CD14-positive monocyte (primary cell): ENCODE measurements at regions not wholly inside any gene's neighbourhood (a gene's known extent, or its start where the extent isn't known, plus 50 kb on each side); places are given as distances from the start of the nearest gene placed in this dataset.

Experiments used
- DNase-seq, 3 donors: peaks; one replicate each; pipeline ENCODE4 v3.0.0-alpha.2; 2011 to 2022
- H2AFZ ChIP-seq: 2 replicates; pipeline ENCODE4 v1.6.0; 2012; ENCODE audit warnings: mild to moderate bottlenecking, low read depth, low read length, inconsistent platforms; ENCODE audit not compliant: insufficient read depth, poor library complexity, severe bottlenecking
- H3K27ac ChIP-seq, 2 donors: 1 replicate in 1 of 2; 2 replicates in 1 of 2; pipeline ENCODE4 v1.5.1; 2012 to 2013; ENCODE audit warnings: low read length in 2 of 2, control low read depth in 1 of 2, inconsistent platforms in 1 of 2, low read depth in 1 of 2, mild to moderate bottlenecking in 1 of 2
- H3K27me3 ChIP-seq, 2 donors: one replicate each; pipeline versions ENCODE4 v1.6.0 to v1.6.1; 2011 to 2013; ENCODE audit warnings: low read length in 2 of 2; ENCODE audit not compliant: control insufficient read depth in 2 of 2, insufficient read depth in 2 of 2
- H3K36me3 ChIP-seq, 2 donors: replicated peaks in 1 of 2; 1 replicate in 1 of 2; 2 replicates in 1 of 2; pipeline versions ENCODE4 v1.5.1 to v1.6.1; 2012 to 2013; ENCODE audit warnings: low read length in 2 of 2, control low read depth in 1 of 2, inconsistent platforms in 1 of 2, mild to moderate bottlenecking in 1 of 2; ENCODE audit not compliant: insufficient read depth in 2 of 2, control insufficient read depth in 1 of 2
- H3K4me1 ChIP-seq, 2 donors: 1 replicate in 1 of 2; 2 replicates in 1 of 2; pipeline versions ENCODE4 v1.5.1 to v1.6.1; 2012 to 2013; ENCODE audit warnings: low read length in 2 of 2, control low read depth in 1 of 2, inconsistent platforms in 1 of 2, mild to moderate bottlenecking in 1 of 2, moderate library complexity in 1 of 2; ENCODE audit not compliant: insufficient read depth in 2 of 2, control insufficient read depth in 1 of 2
- H3K4me2 ChIP-seq: replicated peaks from 2 replicates; pipeline ENCODE3; 2012; ENCODE audit warnings: low read length, moderate library complexity, mild to moderate bottlenecking; ENCODE audit not compliant: poor library complexity, severe bottlenecking; ENCODE audit errors: extremely low read depth
- H3K4me3 ChIP-seq, 3 experiments: fragments of 200-600 bp in 1 of 3; sonication (generic) in 1 of 3; replicated peaks in 1 of 3; 1 replicate in 2 of 3; 2 replicates in 1 of 3; pipeline ENCODE4 v1.5.1; 2011 to 2013; ENCODE audit warnings: low read length in 3 of 3, mild to moderate bottlenecking in 3 of 3, control low read depth in 2 of 3, low read depth in 2 of 3, inconsistent platforms in 1 of 3, moderate library complexity in 1 of 3
- H3K79me2 ChIP-seq: 2 replicates; pipeline ENCODE4 v1.6.0; 2012; ENCODE audit warnings: mild to moderate bottlenecking, control low read depth, inconsistent platforms, low read length, moderate library complexity; ENCODE audit not compliant: insufficient read depth
- H3K9ac ChIP-seq: 2 replicates; pipeline ENCODE4 v1.6.0; 2017; ENCODE audit warnings: low read length, mild to moderate bottlenecking; ENCODE audit not compliant: insufficient read depth, poor library complexity, severe bottlenecking
- H3K9me3 ChIP-seq, 2 donors: replicated peaks in 1 of 2; 1 replicate in 1 of 2; 2 replicates in 1 of 2; pipeline versions ENCODE4 v1.5.1 to v1.6.1; 2012 to 2013; ENCODE audit warnings: low read length in 2 of 2, control low read depth in 1 of 2; ENCODE audit not compliant: control insufficient read depth in 1 of 2, insufficient read depth in 1 of 2
- H4K20me1 ChIP-seq: 2 replicates; pipeline ENCODE4 v1.6.0; 2012; ENCODE audit warnings: mild to moderate bottlenecking, low read length, control low read depth, moderate library complexity; ENCODE audit not compliant: insufficient read depth
- H3K27ac Mint-ChIP-seq, 7 donors: one replicate each; pipeline ENCODE4 v1.8.0; 2020; ENCODE audit warnings: mild to moderate bottlenecking in 7 of 7, mixed read lengths in 7 of 7, moderate library complexity in 6 of 7, inconsistent platforms in 2 of 7
- H3K27me3 Mint-ChIP-seq, 3 donors: one replicate each; pipeline ENCODE4 v1.8.0; 2021 to 2022; ENCODE audit warnings: low read depth in 3 of 3, mild to moderate bottlenecking in 3 of 3, mixed read lengths in 3 of 3, moderate library complexity in 3 of 3, inconsistent platforms in 1 of 3
- H3K36me3 Mint-ChIP-seq, 2 donors: one replicate each; pipeline ENCODE4 v1.8.0; 2020; ENCODE audit warnings: mixed read lengths in 2 of 2, inconsistent platforms in 1 of 2, mild to moderate bottlenecking in 1 of 2
- H3K4me1 Mint-ChIP-seq: one replicate; pipeline ENCODE4 v1.8.0; 2020; ENCODE audit warnings: mild to moderate bottlenecking, mixed read lengths
- H3K4me3 Mint-ChIP-seq, 2 donors: one replicate each; pipeline ENCODE4 v1.8.0; 2020; ENCODE audit warnings: mild to moderate bottlenecking in 2 of 2, mixed read lengths in 2 of 2, moderate library complexity in 1 of 2
- H3K9me3 Mint-ChIP-seq, 7 donors: one replicate each; pipeline ENCODE4 v1.8.0; 2020 to 2022; ENCODE audit warnings: mixed read lengths in 7 of 7, mild to moderate bottlenecking in 6 of 7, moderate library complexity in 6 of 7, inconsistent platforms in 2 of 7
- CTCF ChIP-seq: fragments of 200-600 bp; IDR thresholded peaks from one replicate; pipeline ENCODE4 v1.8.0; 2022; ENCODE audit warnings: antibody characterized with exemption, mild to moderate bottlenecking
- WGBS: methylation state at CpG from one replicate; pipeline ENCODE4 v1.1.5; 2013; ENCODE audit warnings: missing lambda C conversion rate; ENCODE audit not compliant: insufficient coverage; 5-methylcytosine and 5-hydroxymethylcytosine counted together
- intact Hi-C, 2 donors: fragments of 100-400 bp; cut with micrococcal nuclease; formaldehyde crosslinking; loops; one replicate each; pipeline versions ENCODE4 v1.15.0 to v1.15.1; 2023

DNA sequence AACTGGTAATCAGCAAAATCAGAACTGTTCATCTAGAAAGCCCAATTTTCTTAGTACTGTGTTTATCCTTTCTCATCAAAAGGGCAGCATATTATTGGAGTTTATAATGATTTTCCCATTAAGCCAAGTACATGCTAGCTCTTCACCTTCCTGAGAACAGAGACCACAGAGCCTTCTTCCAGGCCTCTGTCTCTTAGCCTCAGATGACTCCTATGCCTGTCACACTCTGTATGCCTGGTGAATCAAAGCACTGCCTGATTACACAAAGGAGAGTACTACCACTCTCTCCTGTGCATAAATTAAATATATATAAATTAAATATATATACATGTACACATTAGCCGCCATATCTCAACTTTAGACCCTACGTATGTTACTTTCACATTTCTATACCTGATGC lies 636.1 kb downstream of the NTRK3 start:
- no CpG with 5 or more reads among the region's 2 CpGs for WGBS
- Mint-ChIP-seq H3K4me3 (no peak overlapping the region), H3K27ac (no peak overlapping the region), H3K27me3 (peaks cover 0 to 3% (median 2%) of the 10 kb centered on the region in 3 donors), H3K4me1 (no peaks in the 10 kb centered on the region), H3K9me3 (peaks cover 0 to 5% (median 3%) of the 10 kb centered on the region in 7 donors), H3K36me3 (no peaks in the 10 kb centered on the region)
- TF ChIP-seq CTCF, result no peak
- Histone ChIP-seq H3K9me3 (no peaks in the 10 kb centered on the region), H3K4me1 (no peaks in the 10 kb centered on the region), H4K20me1 (no peaks in the 10 kb centered on the region), H3K4me2 (no peak overlapping the region), H2AFZ (no peak overlapping the region), H3K27me3 (no peaks in the 10 kb centered on the region), H3K9ac (no peak overlapping the region), H3K79me2 (no peaks in the 10 kb centered on the region), H3K4me3 (no peak overlapping the region), H3K36me3 (no peaks in the 10 kb centered on the region), H3K27ac (no peak overlapping the region)
- DNase-seq, result no peak
- intact Hi-C loops, result no loop called here

GRCh38 chr15:87619161-87619960 lies 637.2 kb downstream of the NTRK3 start:
- H3K27ac ChIP-seq, result no peak overlapping the region
- Mint-ChIP-seq H3K27ac (no peak overlapping the region), H3K4me1 (no peaks in the 10 kb centered on the region), H3K27me3 (peaks cover 0 to 3% (median 2%) of the 10 kb centered on the region in 3 donors), H3K36me3 (no peaks in the 10 kb centered on the region), H3K9me3 (peaks cover 0 to 8% (median 3%) of the 10 kb centered on the region in 7 donors), H3K4me3 (no peak overlapping the region)
- no peak overlapping the region for H2AFZ ChIP-seq
- no peak overlapping the region for H3K4me3 ChIP-seq
- H3K79me2 ChIP-seq, result no peaks in the 10 kb centered on the region
- no peak for TF ChIP-seq CTCF
- intact Hi-C loops, result no loop called here
- no peaks in the 10 kb centered on the region for H3K9me3 ChIP-seq
- H3K9ac ChIP-seq, result no peak overlapping the region
- no peaks in the 10 kb centered on the region for H3K4me1 ChIP-seq
- H3K27me3 ChIP-seq, result no peaks in the 10 kb centered on the region
- H3K4me2 ChIP-seq, result no peak overlapping the region
- no peak for DNase-seq
- no peaks in the 10 kb centered on the region for H3K36me3 ChIP-seq
- WGBS, result 20% methylated on average over 2 of the region's 9 CpGs
- H4K20me1 ChIP-seq, result no peaks in the 10 kb centered on the region
